ENCODE measurements at regions not wholly inside any gene's neighbourhood (a gene's known extent, or its start where the extent isn't known, plus 50 kb on each side); places are given as distances from the start of the nearest gene placed in this dataset.

DNA sequence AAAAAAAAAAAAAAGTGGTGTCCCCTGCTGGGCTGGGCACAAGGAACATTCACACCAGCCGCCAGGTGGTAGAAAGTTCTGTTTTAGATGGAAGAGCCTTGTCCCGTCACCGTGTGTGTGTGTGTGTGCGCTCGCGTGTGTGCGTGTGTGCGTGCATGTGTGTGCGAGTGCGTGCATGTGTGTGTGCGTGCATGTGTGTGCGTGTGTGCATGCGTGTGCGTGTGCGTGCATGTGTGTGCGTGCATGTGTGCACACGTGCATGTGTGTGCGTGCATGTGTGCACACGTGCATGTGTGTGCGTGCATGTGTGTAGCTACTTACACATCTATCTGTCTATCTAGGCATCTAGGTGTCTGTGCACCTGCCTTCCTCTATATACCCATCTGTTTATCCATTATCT, 491.7 kb downstream of the NPHP4 start:
- Histone ChIP-seq H3K27ac (ENCODE audit: low read depth in 1 of 2, low read length in 1 of 2) (no peak overlapping the region), H3K4me3 (ENCODE audit: low read length in 2 of 2) (no peak overlapping the region), H3K27me3 (ENCODE audit: control insufficient read depth in 2 of 2, insufficient read depth in 1 of 2, low read length in 1 of 2) (no peaks in the 10 kb centered on the region), H3K36me3 (ENCODE audit: control insufficient read depth in 2 of 2, insufficient read depth in 2 of 2, low read length in 1 of 2) (no peaks in the 10 kb centered on the region), H3K9me3 (ENCODE audit: control insufficient read depth in 2 of 2, insufficient read depth in 1 of 2, low read length in 1 of 2) (no peaks in the 10 kb centered on the region), H3K4me1 (ENCODE audit: control insufficient read depth in 2 of 2, insufficient read depth in 2 of 2, low read length in 2 of 2) (no peaks in the 10 kb centered on the region)
- 96% methylated on average over 20 of the region's 20 CpGs for WGBS
- no peak for DNase-seq (ENCODE audit: low read depth in 6 of 9, low spot score in 9 of 9)

DNA sequence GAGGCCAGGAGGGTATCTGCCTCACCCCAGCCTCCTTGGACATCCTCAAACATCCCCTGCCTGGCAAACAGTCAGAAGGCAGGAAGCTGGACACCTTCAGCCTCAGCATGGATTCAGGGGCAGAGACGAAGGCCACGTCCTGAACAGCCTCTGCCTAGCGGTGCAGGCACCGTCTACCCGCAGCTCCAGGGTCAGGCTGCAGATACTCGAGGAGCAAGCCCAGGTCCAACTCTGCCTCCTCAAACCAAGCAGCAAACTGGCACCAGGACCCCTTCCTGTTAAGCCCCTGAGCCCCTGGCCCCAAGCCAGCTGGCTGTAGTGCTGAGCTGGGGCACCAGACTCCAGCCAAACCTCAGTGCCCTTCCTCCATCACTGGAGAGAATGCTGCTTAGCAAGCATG, 494.7 kb downstream of the NPHP4 start:
- 86% methylated on average over 6 of the region's 6 CpGs for WGBS
- H3K4me1 ChIP-seq (ENCODE audit: control insufficient read depth in 2 of 2, insufficient read depth in 2 of 2, low read length in 2 of 2), result no peaks in the 10 kb centered on the region

DNA sequence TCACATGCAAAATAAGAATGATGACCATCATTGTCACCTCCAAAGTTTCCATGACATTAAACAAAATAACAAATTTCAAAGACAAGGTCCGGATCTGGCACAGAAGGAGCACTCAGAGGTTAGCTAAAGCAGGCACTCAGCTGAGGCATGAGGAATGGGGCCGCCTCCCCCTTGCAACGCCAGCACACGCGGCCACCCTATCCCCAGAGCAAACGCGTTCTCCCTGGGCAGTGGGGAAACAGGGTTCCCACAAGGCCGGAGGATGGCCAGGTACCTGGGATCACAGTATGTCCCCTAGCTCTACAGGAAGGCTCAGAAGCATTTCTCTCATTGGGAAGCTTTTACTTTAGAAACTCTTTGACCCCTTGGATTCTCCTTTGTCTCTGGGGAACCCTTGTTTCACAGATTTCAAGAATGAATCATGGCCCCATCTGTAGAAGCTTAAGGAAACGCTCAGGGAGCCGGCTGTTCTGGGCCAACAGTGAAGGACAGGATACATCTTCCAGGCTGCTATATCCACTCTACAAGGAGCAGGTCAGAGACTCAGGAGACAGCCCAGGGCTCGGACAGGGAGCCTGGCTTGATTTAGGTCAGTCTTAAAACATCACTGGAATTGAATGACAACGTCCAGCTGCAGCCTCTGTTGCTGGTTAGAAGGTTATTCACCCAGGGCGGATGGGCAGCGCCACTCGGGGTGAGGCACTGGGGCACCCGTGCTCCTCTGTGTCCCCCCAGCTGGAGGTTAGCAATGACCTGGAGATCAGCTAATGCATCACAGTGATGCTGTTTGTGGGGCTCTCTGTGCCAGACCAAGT, 496.4 kb downstream of the NPHP4 start:
- Histone ChIP-seq H3K27me3 (ENCODE audit: control insufficient read depth in 2 of 2, insufficient read depth in 1 of 2, low read length in 1 of 2) (no peaks in the 10 kb centered on the region), H3K36me3 (ENCODE audit: control insufficient read depth in 2 of 2, insufficient read depth in 2 of 2, low read length in 1 of 2) (no peaks in the 10 kb centered on the region), H3K4me3 (ENCODE audit: low read length in 2 of 2) (no peak overlapping the region), H3K27ac (ENCODE audit: low read depth in 1 of 2, low read length in 1 of 2) (no peak overlapping the region), H3K9me3 (ENCODE audit: control insufficient read depth in 2 of 2, insufficient read depth in 1 of 2, low read length in 1 of 2) (no peaks in the 10 kb centered on the region), H3K4me1 (ENCODE audit: control insufficient read depth in 2 of 2, insufficient read depth in 2 of 2, low read length in 2 of 2) (no peaks in the 10 kb centered on the region)
- no peak for DNase-seq (ENCODE audit: low read depth in 6 of 9, low spot score in 9 of 9)
- 90% methylated on average over 16 of the region's 16 CpGs for WGBS

More for the DNA sequence above, 494.7 kb downstream of the NPHP4 start:
- no peaks in the 10 kb centered on the region for H3K27me3 ChIP-seq (ENCODE audit: control insufficient read depth in 2 of 2, insufficient read depth in 1 of 2, low read length in 1 of 2)
- H3K4me3 ChIP-seq (ENCODE audit: low read length in 2 of 2), result no peak overlapping the region
- H3K27ac ChIP-seq (ENCODE audit: low read depth in 1 of 2, low read length in 1 of 2), result no peak overlapping the region
- H3K9me3 ChIP-seq (ENCODE audit: control insufficient read depth in 2 of 2, insufficient read depth in 1 of 2, low read length in 1 of 2), result no peaks in the 10 kb centered on the region
- no peak for DNase-seq (ENCODE audit: low read depth in 6 of 9, low spot score in 9 of 9)
- no peaks in the 10 kb centered on the region for H3K36me3 ChIP-seq (ENCODE audit: control insufficient read depth in 2 of 2, insufficient read depth in 2 of 2, low read length in 1 of 2)

DNA sequence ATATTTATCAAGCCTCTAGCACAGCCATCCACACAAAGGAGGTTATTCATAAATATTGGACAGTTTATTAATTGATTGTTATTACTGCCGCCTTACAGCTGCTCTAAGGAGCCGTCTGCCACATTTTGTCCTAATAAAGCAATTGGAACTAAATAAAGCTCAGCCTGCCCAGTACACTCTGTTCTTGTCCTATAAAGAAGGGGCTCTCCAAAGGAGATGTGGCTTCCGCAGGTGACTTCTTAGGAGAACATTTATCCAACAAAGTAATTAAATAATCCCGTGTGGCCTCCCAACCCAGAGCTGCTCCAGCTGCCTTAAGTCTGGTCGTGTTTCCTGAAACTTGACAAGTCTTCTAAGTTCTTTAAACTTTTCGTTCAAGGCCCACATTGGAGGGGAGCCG, 497.7 kb downstream of the NPHP4 start:
- H3K27me3 ChIP-seq (ENCODE audit: control insufficient read depth in 2 of 2, insufficient read depth in 1 of 2, low read length in 1 of 2), result no peaks in the 10 kb centered on the region
- H3K4me3 ChIP-seq (ENCODE audit: low read length in 2 of 2), result no peak overlapping the region
- 86% methylated on average over 7 of the region's 7 CpGs for WGBS

DNA sequence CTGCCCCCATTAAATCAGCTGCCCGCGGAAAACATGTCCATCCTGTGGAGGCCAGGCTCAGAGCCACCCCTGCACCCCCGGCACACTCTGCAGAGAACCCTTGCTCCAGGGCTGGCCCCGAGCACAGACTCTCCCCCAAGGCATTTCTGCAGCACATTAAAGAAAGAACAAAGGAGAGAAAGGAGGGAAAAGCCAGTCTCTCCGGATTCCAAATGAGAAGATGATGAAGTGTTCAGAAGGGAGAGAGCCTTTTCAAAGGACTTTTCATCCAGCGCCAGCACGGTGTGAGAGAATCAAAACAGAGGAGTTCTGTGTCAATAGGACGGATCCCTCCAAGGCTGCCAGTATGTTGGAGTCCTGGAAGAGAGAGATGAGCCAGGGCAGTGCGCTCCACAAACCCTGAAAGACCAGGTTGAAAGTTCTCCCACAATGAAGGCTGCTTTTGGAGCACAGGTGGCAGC, 498.3 kb downstream of the NPHP4 start:
- Histone ChIP-seq H3K4me3 (ENCODE audit: low read length in 2 of 2) (no peak overlapping the region), H3K27ac (ENCODE audit: low read depth in 1 of 2, low read length in 1 of 2) (no peak overlapping the region), H3K9me3 (ENCODE audit: control insufficient read depth in 2 of 2, insufficient read depth in 1 of 2, low read length in 1 of 2) (no peaks in the 10 kb centered on the region), H3K36me3 (ENCODE audit: control insufficient read depth in 2 of 2, insufficient read depth in 2 of 2, low read length in 1 of 2) (no peaks in the 10 kb centered on the region), H3K27me3 (ENCODE audit: control insufficient read depth in 2 of 2, insufficient read depth in 1 of 2, low read length in 1 of 2) (no peaks in the 10 kb centered on the region), H3K4me1 (ENCODE audit: control insufficient read depth in 2 of 2, insufficient read depth in 2 of 2, low read length in 2 of 2) (no peaks in the 10 kb centered on the region)
- WGBS, result 85% methylated on average over 9 of the region's 9 CpGs
- DNase-seq (ENCODE audit: low read depth in 6 of 9, low spot score in 9 of 9), result no peak

More for the DNA sequence above, 497.7 kb downstream of the NPHP4 start:
- H3K9me3 ChIP-seq (ENCODE audit: control insufficient read depth in 2 of 2, insufficient read depth in 1 of 2, low read length in 1 of 2), result no peaks in the 10 kb centered on the region
- DNase-seq (ENCODE audit: low read depth in 6 of 9, low spot score in 9 of 9), result no peak
- H3K27ac ChIP-seq (ENCODE audit: low read depth in 1 of 2, low read length in 1 of 2), result no peak overlapping the region
- no peaks in the 10 kb centered on the region for H3K4me1 ChIP-seq (ENCODE audit: control insufficient read depth in 2 of 2, insufficient read depth in 2 of 2, low read length in 2 of 2)
- H3K36me3 ChIP-seq (ENCODE audit: control insufficient read depth in 2 of 2, insufficient read depth in 2 of 2, low read length in 1 of 2), result no peaks in the 10 kb centered on the region

DNA sequence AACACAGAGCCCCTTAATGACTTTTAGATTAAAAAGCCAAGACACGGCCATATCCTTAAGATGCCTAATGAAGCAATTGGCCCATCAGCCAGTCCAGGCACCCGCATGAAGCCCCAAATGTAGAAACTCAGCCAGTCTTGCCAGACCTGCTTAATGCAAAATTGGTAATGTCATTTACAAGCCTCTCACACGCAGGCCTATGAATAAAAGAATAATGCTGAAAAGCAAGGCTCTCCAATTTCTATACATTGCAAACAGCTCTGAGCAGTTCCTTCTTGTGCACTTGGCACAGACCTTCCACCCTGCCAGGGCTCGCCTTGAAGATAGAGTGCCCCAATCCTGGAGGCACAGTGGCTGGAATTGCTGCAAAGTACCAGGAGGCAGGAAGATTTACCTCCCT, 498.9 kb downstream of the NPHP4 start:
- Histone ChIP-seq H3K27me3 (ENCODE audit: control insufficient read depth in 2 of 2, insufficient read depth in 1 of 2, low read length in 1 of 2) (no peaks in the 10 kb centered on the region), H3K27ac (ENCODE audit: low read depth in 1 of 2, low read length in 1 of 2) (no peak overlapping the region), H3K9me3 (ENCODE audit: control insufficient read depth in 2 of 2, insufficient read depth in 1 of 2, low read length in 1 of 2) (no peaks in the 10 kb centered on the region), H3K4me3 (ENCODE audit: low read length in 2 of 2) (no peak overlapping the region), H3K36me3 (ENCODE audit: control insufficient read depth in 2 of 2, insufficient read depth in 2 of 2, low read length in 1 of 2) (no peaks in the 10 kb centered on the region), H3K4me1 (ENCODE audit: control insufficient read depth in 2 of 2, insufficient read depth in 2 of 2, low read length in 2 of 2) (no peaks in the 10 kb centered on the region)
- 89% methylated on average over 4 of the region's 4 CpGs for WGBS
- DNase-seq (ENCODE audit: low read depth in 6 of 9, low spot score in 9 of 9), result no peak

DNA sequence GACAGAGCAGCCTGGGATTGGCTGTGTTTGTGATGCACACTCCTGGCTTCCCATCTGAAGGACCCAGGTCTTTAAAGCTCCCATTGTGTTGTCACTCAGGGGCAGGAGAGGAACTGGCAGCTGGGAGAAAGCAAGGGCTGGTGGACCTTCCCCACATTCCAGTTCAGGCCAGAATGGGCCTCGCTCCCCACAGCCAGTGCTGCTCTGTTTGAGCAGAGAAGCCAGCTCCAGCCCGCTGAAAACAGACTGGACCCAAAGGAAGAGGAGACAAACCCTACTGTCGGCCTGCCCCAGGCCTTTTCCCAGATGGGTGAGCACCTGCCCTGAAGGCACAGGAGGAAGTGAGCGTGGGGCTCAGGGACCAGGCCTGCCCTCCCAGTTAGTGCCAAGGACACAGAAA, 499.4 kb downstream of the NPHP4 start:
- Histone ChIP-seq H3K4me3 (ENCODE audit: low read length in 2 of 2) (no peak overlapping the region), H3K27ac (ENCODE audit: low read depth in 1 of 2, low read length in 1 of 2) (no peak overlapping the region), H3K27me3 (ENCODE audit: control insufficient read depth in 2 of 2, insufficient read depth in 1 of 2, low read length in 1 of 2) (no peaks in the 10 kb centered on the region), H3K36me3 (ENCODE audit: control insufficient read depth in 2 of 2, insufficient read depth in 2 of 2, low read length in 1 of 2) (no peaks in the 10 kb centered on the region), H3K4me1 (ENCODE audit: control insufficient read depth in 2 of 2, insufficient read depth in 2 of 2, low read length in 2 of 2) (no peaks in the 10 kb centered on the region), H3K9me3 (ENCODE audit: control insufficient read depth in 2 of 2, insufficient read depth in 1 of 2, low read length in 1 of 2) (no peaks in the 10 kb centered on the region)
- no peak for DNase-seq (ENCODE audit: low read depth in 6 of 9, low spot score in 9 of 9)
- WGBS, result 84% methylated on average over 4 of the region's 4 CpGs

DNA sequence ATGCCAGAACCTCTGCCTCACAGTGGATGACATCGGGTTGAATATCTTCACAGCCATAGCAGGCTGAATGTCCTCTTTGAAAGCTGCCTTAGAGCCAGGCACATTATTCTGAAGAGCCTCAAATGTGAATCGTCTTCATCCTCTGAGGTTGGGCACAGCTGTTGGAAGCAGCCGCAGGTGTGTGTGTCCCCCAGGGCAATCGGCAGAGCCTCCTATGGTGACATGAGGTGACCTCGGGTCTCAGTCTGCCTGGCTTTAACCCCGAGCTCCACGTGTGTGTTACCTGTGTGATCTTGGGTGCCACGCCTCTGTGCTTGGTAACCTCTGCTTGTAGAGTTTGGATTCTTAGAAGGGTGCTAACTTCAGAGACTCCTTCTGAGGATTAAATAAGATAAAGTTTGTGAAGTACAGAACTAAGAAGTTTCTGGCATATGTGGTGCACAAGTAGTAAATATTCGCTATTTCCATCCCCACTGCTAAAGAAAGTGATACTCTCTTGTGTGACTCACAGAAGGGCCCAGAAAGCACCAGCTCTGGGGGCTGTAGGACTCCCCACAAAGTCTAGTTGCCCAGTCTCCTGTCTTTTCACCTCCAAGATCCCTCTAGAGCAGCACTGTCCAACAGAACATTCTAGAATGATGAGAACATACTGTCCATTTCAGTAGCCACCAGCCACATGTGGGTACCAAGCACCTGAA, 500.9 kb downstream of the NPHP4 start:
- peak overlapping the region in 1 of 2 donors; percentile 55 for H3K27ac ChIP-seq (ENCODE audit: low read depth in 1 of 2, low read length in 1 of 2)

DNA sequence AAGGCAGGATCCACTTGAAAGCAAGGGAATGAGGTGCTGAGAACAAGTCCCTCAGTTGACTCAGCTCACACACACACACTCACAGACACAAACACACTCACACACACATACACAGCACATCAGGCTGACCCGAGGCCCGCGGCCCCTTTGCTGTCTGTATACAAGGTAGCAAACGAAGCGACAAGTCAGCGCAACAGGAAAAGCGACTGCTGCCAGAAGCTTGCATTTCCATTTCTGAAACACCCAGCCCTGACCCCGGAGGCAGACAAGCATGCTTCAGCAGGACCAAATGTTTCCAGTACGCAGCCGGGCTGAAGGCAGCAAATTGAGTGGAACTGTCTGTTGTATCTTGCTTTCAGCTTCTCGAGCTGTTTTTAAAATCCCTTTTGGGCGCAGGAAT, 501.6 kb downstream of the NPHP4 start:
- DNase-seq (ENCODE audit: low read depth in 6 of 9, low spot score in 9 of 9), result no peak
- no peak overlapping the region for H3K27ac ChIP-seq (ENCODE audit: low read depth in 1 of 2, low read length in 1 of 2)
- no peaks in the 10 kb centered on the region for H3K27me3 ChIP-seq (ENCODE audit: control insufficient read depth in 2 of 2, insufficient read depth in 1 of 2, low read length in 1 of 2)

More for the DNA sequence above, 500.9 kb downstream of the NPHP4 start:
- no peak overlapping the region for H3K4me3 ChIP-seq (ENCODE audit: low read length in 2 of 2)
- WGBS, result 85% methylated on average over 9 of the region's 9 CpGs
- DNase-seq (ENCODE audit: low read depth in 6 of 9, low spot score in 9 of 9), result no peak
- H3K27me3 ChIP-seq (ENCODE audit: control insufficient read depth in 2 of 2, insufficient read depth in 1 of 2, low read length in 1 of 2), result no peaks in the 10 kb centered on the region
- no peaks in the 10 kb centered on the region for H3K36me3 ChIP-seq (ENCODE audit: control insufficient read depth in 2 of 2, insufficient read depth in 2 of 2, low read length in 1 of 2)
- no peaks in the 10 kb centered on the region for H3K9me3 ChIP-seq (ENCODE audit: control insufficient read depth in 2 of 2, insufficient read depth in 1 of 2, low read length in 1 of 2)
- H3K4me1 ChIP-seq (ENCODE audit: control insufficient read depth in 2 of 2, insufficient read depth in 2 of 2, low read length in 2 of 2), result no peaks in the 10 kb centered on the region

More for the DNA sequence above, 501.6 kb downstream of the NPHP4 start:
- H3K36me3 ChIP-seq (ENCODE audit: control insufficient read depth in 2 of 2, insufficient read depth in 2 of 2, low read length in 1 of 2), result no peaks in the 10 kb centered on the region
- H3K4me1 ChIP-seq (ENCODE audit: control insufficient read depth in 2 of 2, insufficient read depth in 2 of 2, low read length in 2 of 2), result no peaks in the 10 kb centered on the region
- H3K4me3 ChIP-seq (ENCODE audit: low read length in 2 of 2), result no peak overlapping the region
- no peaks in the 10 kb centered on the region for H3K9me3 ChIP-seq (ENCODE audit: control insufficient read depth in 2 of 2, insufficient read depth in 1 of 2, low read length in 1 of 2)
- WGBS, result 86% methylated on average over 12 of the region's 12 CpGs

Measured in thymus (tissue), 11 donors.